ENCODE measurements at regions not wholly inside any gene's neighbourhood (a gene's known extent, or its start where the extent isn't known, plus 50 kb on each side); places are given as distances from the start of the nearest gene placed in this dataset.

DNA sequence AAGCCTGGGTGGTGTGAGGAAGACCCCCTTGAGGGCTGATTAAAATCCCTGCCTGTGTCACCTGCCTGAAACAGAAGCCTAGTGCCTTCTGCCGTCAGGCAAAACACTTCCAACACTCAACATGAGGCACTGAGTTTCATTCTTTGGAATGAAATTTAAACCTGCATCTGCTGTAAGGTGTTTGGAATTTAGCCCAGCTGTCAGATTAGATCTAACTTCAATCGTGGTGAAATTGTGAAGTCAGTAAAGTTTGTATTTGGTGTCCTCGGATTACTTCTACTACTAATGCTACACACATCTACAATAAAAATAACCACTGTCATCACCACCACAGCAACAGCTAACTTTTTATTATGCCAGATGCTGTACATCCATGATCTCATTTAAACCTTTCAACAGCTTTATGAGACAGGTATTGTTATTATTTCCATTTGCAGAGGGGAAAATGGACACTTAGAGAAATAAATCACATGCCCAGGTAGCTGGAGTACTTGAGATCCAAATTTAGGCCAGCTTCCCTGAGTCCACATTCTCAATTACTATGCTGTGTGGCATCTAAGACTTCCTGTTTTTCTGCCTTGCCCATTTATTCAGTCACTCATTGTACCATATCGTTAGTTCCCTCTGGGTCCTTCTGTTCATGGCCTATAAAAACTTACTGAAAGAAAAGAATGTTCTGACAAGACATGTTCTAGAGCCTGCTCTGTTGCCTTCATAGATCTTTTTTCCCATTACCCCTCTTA is 98.2 kb upstream of the GCFC2 start:
- H3K27ac ChIP-seq: no peak overlapping the region
- TF ChIP-seq ZFX (IDR thresholded peaks at IDR 0.05; ENCODE audit: borderline replicate concordance): no peak
- TF ChIP-seq, protein P1, sequence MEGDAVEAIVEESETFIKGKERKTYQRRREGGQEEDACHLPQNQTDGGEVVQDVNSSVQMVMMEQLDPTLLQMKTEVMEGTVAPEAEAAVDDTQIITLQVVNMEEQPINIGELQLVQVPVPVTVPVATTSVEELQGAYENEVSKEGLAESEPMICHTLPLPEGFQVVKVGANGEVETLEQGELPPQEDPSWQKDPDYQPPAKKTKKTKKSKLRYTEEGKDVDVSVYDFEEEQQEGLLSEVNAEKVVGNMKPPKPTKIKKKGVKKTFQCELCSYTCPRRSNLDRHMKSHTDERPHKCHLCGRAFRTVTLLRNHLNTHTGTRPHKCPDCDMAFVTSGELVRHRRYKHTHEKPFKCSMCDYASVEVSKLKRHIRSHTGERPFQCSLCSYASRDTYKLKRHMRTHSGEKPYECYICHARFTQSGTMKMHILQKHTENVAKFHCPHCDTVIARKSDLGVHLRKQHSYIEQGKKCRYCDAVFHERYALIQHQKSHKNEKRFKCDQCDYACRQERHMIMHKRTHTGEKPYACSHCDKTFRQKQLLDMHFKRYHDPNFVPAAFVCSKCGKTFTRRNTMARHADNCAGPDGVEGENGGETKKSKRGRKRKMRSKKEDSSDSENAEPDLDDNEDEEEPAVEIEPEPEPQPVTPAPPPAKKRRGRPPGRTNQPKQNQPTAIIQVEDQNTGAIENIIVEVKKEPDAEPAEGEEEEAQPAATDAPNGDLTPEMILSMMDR (IDR thresholded peaks at IDR 0.05): no peak

DNA sequence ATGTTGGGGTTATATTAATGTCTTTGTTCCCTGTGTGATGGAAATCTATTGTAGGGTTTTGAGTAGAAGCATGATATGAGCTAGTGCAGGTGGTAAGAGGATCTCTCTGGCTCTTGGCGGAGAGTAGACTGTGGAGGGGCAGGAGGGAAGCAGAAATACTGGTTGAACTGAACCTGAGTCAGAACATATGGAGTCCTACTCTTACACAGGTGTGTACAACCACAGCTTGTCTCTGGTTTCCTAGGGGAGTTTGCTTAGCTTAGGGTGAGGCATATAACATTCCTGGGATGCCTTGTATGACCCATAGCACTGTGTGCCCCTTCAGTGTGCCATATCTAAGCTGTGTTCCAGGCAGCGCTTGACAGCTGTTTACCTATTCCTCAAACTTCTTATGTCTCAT is 97.3 kb upstream of the GCFC2 start:
- H3K27ac ChIP-seq: no peak overlapping the region
- TF ChIP-seq ZFX (IDR thresholded peaks at IDR 0.05; ENCODE audit: borderline replicate concordance): no peak
- TF ChIP-seq, protein P1 (IDR thresholded peaks at IDR 0.05): no peak

DNA sequence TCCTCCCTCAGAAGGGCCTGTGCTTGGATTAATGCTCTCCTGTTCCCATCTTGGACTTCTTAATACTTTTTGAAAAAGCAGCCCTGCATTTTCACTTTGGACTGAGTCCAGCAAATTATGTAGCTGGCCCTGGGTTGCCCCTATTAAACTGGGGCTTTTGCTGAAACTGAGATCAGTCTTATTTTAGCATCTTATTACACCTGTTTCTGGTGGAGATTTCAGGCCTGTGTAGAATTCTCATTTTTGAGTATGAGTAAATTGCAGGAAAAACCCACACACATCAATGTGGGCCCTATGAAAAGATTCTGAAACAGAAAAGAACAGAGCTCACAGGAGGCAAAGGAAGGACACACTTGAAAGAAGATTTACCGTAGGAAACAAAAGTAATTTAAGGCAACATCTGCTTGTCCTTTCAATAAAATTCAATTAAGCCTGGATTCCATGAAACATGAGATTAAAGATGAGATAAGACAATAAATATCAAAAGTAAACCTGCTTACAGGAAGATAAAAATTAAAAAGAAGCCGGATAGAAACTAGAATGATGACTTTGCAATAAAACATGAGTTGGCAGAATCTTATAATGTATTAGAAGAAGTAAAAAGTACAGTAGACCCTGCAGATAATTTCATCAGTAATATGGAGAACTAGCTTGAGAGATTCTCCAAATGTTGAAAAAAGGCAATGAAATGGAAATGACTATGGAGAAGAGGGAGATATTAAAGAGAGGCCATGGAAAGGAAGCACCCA is 90.7 kb upstream of the GCFC2 start:
- H3K27ac ChIP-seq: no peak overlapping the region
- TF ChIP-seq ZFX (IDR thresholded peaks at IDR 0.05; ENCODE audit: borderline replicate concordance): no peak
- TF ChIP-seq, protein P1 (IDR thresholded peaks at IDR 0.05): no peak

DNA sequence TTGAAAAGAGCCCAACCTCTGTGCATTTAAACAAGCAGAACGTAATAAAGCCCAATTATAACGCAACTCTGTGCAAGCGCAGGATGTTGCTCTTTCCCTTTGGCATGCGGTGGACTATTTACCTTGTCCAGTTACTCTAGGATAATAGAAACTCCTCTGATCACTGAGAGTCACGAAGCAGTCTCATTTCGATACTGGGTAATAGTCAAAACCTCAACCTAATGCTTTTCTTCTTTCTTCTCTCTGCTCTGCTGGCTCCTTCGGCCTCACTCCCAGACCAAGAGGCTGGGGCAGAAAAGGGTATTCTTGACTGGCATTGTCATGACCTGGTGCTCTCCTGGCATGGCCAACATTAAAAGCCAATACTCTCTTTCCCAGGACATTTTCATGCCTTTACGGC is 89.7 kb upstream of the GCFC2 start:
- TF ChIP-seq, protein P1 (IDR thresholded peaks at IDR 0.05): no peak
- no peak overlapping the region for H3K27ac ChIP-seq

DNA sequence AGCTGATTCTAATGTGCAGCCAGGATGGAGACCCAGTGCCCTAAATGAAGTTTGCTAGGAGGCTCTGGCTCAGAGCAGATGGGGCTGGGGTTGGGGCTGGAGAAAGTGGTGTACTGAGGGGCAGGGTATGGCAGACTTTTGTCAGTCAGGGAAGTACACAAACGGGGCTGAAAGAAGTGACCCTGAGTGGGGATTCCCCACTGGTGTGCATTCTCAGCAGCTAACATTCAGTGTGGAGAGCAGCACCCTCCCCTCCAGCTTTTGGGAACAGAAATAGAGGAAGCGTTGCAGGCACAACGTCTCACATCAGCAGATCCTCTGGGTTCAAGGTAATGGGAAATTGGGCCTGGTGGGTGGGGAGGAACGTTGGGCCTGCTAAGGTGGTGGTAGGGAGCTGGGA is 89.1 kb upstream of the GCFC2 start:
- H3K27ac ChIP-seq: no peak overlapping the region
- TF ChIP-seq, protein P1 (IDR thresholded peaks at IDR 0.05): no peak
- no peak for TF ChIP-seq ZFX (IDR thresholded peaks at IDR 0.05; ENCODE audit: borderline replicate concordance)

DNA sequence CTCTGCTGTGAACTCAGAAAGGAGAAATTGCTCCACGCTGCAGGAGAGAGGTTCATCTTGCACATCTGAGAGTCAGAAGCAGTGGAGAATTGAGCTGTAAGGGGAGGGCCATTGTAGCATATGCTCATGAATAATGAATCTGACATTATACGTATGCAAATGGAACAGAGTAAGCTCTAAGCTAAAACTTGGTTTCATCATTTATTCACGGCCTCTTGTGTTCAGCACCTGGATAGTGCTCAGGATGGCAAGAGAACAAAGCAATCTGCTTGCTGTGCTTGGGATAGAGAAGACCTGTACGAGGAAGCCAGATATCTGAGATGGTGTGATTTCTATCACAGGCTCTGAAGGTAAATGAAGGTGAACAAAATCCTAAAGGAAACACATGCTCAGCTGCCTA is 87.9 kb upstream of the GCFC2 start:
- H3K27ac ChIP-seq: no peak overlapping the region
- TF ChIP-seq ZFX (IDR thresholded peaks at IDR 0.05; ENCODE audit: borderline replicate concordance): no peak
- TF ChIP-seq, protein P1 (IDR thresholded peaks at IDR 0.05): no peak

DNA sequence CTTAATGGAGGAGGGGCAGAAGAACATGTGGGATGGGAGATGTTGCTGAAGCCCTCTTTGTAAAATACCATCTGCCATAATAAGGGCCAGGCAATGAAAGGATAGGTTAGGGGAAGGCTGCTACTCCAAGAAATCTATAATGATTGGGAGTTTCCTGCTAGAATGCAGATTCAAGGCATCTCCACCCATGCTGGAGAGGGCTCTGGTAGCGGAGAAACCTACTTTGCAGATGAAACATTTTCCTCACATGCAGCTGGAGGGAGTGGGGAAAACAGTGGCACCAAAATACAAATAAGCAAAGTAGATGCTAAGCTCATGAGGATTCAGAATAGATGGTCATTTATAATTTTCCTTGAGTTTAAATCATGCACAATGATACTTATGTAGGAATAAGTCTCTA is 82.3 kb upstream of the GCFC2 start:
- TF ChIP-seq, protein P1 (IDR thresholded peaks at IDR 0.05): no peak
- no peak for TF ChIP-seq ZFX (IDR thresholded peaks at IDR 0.05; ENCODE audit: borderline replicate concordance)
- no peak overlapping the region for H3K27ac ChIP-seq
